SK-N-SH (cell line): ENCODE measurements at regions not wholly inside any gene's neighbourhood (a gene's known extent, or its start where the extent isn't known, plus 50 kb on each side); places are given as distances from the start of the nearest gene placed in this dataset.

Experiments
- CTCF ChIA-PET: fragments of 300-600, 350-600 bp; formaldehyde crosslinking; extraction: SDS; loops from one replicate; lab custom pipeline; 2021; lab: Yijun Ruan, JAX
- POLR2A ChIA-PET: fragments of 350-600 bp; sonication (Branson Sonifier 250); formaldehyde crosslinking; extraction: SDS; loops from one replicate; lab custom pipeline; 2020; ENCODE audit warnings: antibody characterized with exemption, inconsistent platforms; lab: Yijun Ruan, JAX
- DNase-seq: peaks from one replicate; pipeline ENCODE4 v3.0.0; 2012
- H2AFZ ChIP-seq: fragments of 200-600 bp; sonication (generic); 2 replicates; pipeline ENCODE4 v1.8.1; 2016; ENCODE audit warnings: antibody characterized with exemption, mild to moderate bottlenecking, low read depth
- H3F3A ChIP-seq: fragments of 200-600 bp; sonication (generic); replicated peaks from 2 replicates; pipeline ENCODE3; 2016; ENCODE audit warnings: antibody characterized with exemption, mild to moderate bottlenecking; ENCODE audit not compliant: insufficient read depth
- H3K27ac ChIP-seq, 2 experiments: fragments of 200-500 bp in 1 of 2; fragments of 200-600 bp in 1 of 2; sonication (Bioruptor generic) in 1 of 2; sonication (generic), shearing (Covaris generic) in 1 of 2; 2 replicates each; pipeline versions ENCODE4 v1.5.1 to v1.6.1; 2014 to 2016; ENCODE audit warnings: low read depth in 2 of 2, inconsistent platforms in 1 of 2, low read length in 1 of 2, mild to moderate bottlenecking in 1 of 2, mixed read lengths in 1 of 2
- H3K27me3 ChIP-seq: fragments of 200-600 bp; sonication (generic), shearing (Covaris generic); 2 replicates; pipeline ENCODE4 v1.6.1; 2016; ENCODE audit warnings: mixed run types; ENCODE audit not compliant: insufficient read depth
- H3K36me3 ChIP-seq, 2 experiments: fragments of 200-500 bp in 1 of 2; fragments of 200-600 bp in 1 of 2; sonication (Bioruptor generic) in 1 of 2; sonication (generic) in 1 of 2; replicated peaks in 1 of 2; 2 replicates each; pipeline versions ENCODE3 to v1.5.1; 2014 to 2016; ENCODE audit warnings: low read length in 1 of 2, mild to moderate bottlenecking in 1 of 2; ENCODE audit not compliant: insufficient read depth in 2 of 2, control insufficient read depth in 1 of 2
- H3K4me1 ChIP-seq, 2 experiments: fragments of 200-500 bp in 1 of 2; fragments of 200-600 bp in 1 of 2; sonication (Bioruptor generic) in 1 of 2; sonication (generic), shearing (Covaris generic) in 1 of 2; 2 replicates each; pipeline versions ENCODE4 v1.5.1 to v1.6.1; 2014 to 2016; ENCODE audit warnings: low read depth in 1 of 2, low read length in 1 of 2, mixed run types in 1 of 2; ENCODE audit not compliant: insufficient read depth in 2 of 2, control insufficient read depth in 1 of 2
- H3K4me2 ChIP-seq: fragments of 200-600 bp; sonication (generic), shearing (Covaris generic); 2 replicates; pipeline ENCODE4 v1.6.1; 2017; ENCODE audit warnings: mixed run types
- H3K4me3 ChIP-seq, 2 experiments: fragments of 200-500 bp in 1 of 2; fragments of 200-600 bp in 1 of 2; sonication (Bioruptor generic) in 1 of 2; sonication (generic), shearing (Covaris generic) in 1 of 2; 2 replicates each; pipeline versions ENCODE4 v1.5.1 to v1.8.1; 2014 to 2016; ENCODE audit warnings: low read depth in 2 of 2, inconsistent platforms in 1 of 2, low read length in 1 of 2, mild to moderate bottlenecking in 1 of 2, mixed read lengths in 1 of 2, moderate library complexity in 1 of 2
- H3K79me2 ChIP-seq: fragments of 200-600 bp; sonication (generic); 2 replicates; pipeline ENCODE4 v1.8.1; 2017; ENCODE audit warnings: mild to moderate bottlenecking; ENCODE audit not compliant: insufficient read depth
- H3K9ac ChIP-seq: fragments of 200-600 bp; sonication (generic); 2 replicates; pipeline ENCODE4 v1.6.1; 2017; ENCODE audit warnings: mixed run types
- H3K9me2 ChIP-seq: fragments of 200-600 bp; sonication (generic); 2 replicates; pipeline ENCODE4 v1.6.1; 2017; ENCODE audit warnings: mixed run types
- H3K9me3 ChIP-seq: fragments of 200-600 bp; sonication (generic); 2 replicates; pipeline ENCODE4 v1.6.1; 2017; ENCODE audit warnings: mixed run types, mild to moderate bottlenecking, moderate library complexity
- H4K20me1 ChIP-seq: fragments of 200-600 bp; sonication (generic); 2 replicates; pipeline ENCODE4 v1.6.1; 2017; ENCODE audit warnings: mild to moderate bottlenecking, mixed run types; ENCODE audit not compliant: insufficient read depth
- CHD2 ChIP-seq: fragments of 150-350 bp; IDR thresholded peaks from 2 replicates; pipeline ENCODE4 v1.6.1; 2018; ENCODE audit warnings: low read length; ENCODE audit not compliant: partially characterized antibody
- EZH2phosphoT487 ChIP-seq: fragments of 200-600 bp; sonication (generic); IDR thresholded peaks from 2 replicates; pipeline ENCODE4 v1.6.1; 2017; ENCODE audit warnings: low read depth, mixed run types, mild to moderate bottlenecking, antibody characterized with exemption, moderate library complexity, borderline replicate concordance
- GATA2 ChIP-seq: sonication (generic); formaldehyde crosslinking; IDR thresholded peaks from 2 replicates; pipeline ENCODE4 v1.5.0; 2020; ENCODE audit warnings: mild to moderate bottlenecking, missing genetic modification reagents
- MEF2A ChIP-seq: IDR thresholded peaks from 2 replicates; pipeline ENCODE4 v1.4.0; 2012; ENCODE audit warnings: low read depth, borderline replicate concordance
- POLR2AphosphoS5 ChIP-seq: IDR thresholded peaks from 2 replicates; pipeline ENCODE4 v1.6.1; 2012; ENCODE audit warnings: low read depth, low read length
- RAD21 ChIP-seq: IDR thresholded peaks from 2 replicates; pipeline ENCODE4 v1.6.1; 2012; ENCODE audit warnings: mild to moderate bottlenecking, low read length
- SIN3A ChIP-seq: IDR thresholded peaks from 2 replicates; pipeline ENCODE4 v1.6.1; 2012; ENCODE audit warnings: low read depth, mild to moderate bottlenecking, low read length, moderate library complexity, borderline replicate concordance
- TEAD4 ChIP-seq: IDR thresholded peaks from 2 replicates; pipeline ENCODE4 v1.4.0; 2012; ENCODE audit warnings: mild to moderate bottlenecking, borderline replicate concordance; ENCODE audit not compliant: insufficient read depth
- WGBS: methylation state at CpG from one replicate; pipeline ENCODE4 v1.1.6; 2017; ENCODE audit warnings: low lambda C conversion rate; 5-methylcytosine and 5-hydroxymethylcytosine counted together
- TF ChIP-seq, protein P1 (sequence below): IDR thresholded peaks from 2 replicates; pipeline ENCODE4 v1.4.0; 2012; ENCODE audit warnings: low read depth, borderline replicate concordance
- TF ChIP-seq, protein P2 (sequence below): IDR thresholded peaks from 2 replicates; pipeline ENCODE4 v1.6.1; 2012; ENCODE audit warnings: mild to moderate bottlenecking, low read depth, low read length, moderate library complexity

DNA sequence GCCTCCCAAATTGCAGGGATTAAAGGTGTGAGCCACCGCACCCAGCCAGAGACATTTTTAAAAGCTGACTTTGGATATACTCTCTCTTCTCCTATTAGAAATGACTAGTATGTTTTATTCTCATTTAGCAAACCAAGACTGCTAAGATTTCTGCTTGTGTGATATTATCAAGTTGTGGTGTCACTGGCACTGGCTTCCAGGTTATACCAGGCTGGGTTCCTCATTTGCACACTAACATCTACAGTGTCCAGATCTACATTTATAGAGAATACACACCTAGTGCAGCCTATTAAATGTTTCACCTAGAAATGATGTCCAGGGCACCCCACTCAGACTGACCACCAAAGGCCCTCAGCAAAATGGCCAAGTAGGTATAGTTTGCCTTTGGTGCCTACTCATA is 49.9 kb upstream of the FOXN2 start:
- H3K4me3 ChIP-seq, result no peak overlapping the region
- no peaks in the 10 kb centered on the region for H3K36me3 ChIP-seq
- TF ChIP-seq CHD2 (no peak), SIN3A (no peak), TEAD4 (no peak), EZH2phosphoT487 (no peak), MEF2A (no peak), POLR2AphosphoS5 (no peak), RAD21 (no peak), GATA2 (CRISPR knock-in tag) (no peak)
- TF ChIP-seq, protein P1, sequence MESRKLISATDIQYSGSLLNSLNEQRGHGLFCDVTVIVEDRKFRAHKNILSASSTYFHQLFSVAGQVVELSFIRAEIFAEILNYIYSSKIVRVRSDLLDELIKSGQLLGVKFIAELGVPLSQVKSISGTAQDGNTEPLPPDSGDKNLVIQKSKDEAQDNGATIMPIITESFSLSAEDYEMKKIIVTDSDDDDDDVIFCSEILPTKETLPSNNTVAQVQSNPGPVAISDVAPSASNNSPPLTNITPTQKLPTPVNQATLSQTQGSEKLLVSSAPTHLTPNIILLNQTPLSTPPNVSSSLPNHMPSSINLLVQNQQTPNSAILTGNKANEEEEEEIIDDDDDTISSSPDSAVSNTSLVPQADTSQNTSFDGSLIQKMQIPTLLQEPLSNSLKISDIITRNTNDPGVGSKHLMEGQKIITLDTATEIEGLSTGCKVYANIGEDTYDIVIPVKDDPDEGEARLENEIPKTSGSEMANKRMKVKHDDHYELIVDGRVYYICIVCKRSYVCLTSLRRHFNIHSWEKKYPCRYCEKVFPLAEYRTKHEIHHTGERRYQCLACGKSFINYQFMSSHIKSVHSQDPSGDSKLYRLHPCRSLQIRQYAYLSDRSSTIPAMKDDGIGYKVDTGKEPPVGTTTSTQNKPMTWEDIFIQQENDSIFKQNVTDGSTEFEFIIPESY, result no peak
- TF ChIP-seq, protein P2, sequence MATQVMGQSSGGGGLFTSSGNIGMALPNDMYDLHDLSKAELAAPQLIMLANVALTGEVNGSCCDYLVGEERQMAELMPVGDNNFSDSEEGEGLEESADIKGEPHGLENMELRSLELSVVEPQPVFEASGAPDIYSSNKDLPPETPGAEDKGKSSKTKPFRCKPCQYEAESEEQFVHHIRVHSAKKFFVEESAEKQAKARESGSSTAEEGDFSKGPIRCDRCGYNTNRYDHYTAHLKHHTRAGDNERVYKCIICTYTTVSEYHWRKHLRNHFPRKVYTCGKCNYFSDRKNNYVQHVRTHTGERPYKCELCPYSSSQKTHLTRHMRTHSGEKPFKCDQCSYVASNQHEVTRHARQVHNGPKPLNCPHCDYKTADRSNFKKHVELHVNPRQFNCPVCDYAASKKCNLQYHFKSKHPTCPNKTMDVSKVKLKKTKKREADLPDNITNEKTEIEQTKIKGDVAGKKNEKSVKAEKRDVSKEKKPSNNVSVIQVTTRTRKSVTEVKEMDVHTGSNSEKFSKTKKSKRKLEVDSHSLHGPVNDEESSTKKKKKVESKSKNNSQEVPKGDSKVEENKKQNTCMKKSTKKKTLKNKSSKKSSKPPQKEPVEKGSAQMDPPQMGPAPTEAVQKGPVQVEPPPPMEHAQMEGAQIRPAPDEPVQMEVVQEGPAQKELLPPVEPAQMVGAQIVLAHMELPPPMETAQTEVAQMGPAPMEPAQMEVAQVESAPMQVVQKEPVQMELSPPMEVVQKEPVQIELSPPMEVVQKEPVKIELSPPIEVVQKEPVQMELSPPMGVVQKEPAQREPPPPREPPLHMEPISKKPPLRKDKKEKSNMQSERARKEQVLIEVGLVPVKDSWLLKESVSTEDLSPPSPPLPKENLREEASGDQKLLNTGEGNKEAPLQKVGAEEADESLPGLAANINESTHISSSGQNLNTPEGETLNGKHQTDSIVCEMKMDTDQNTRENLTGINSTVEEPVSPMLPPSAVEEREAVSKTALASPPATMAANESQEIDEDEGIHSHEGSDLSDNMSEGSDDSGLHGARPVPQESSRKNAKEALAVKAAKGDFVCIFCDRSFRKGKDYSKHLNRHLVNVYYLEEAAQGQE, result no peak
- no peaks in the 10 kb centered on the region for H4K20me1 ChIP-seq
- 95% methylated on average over 1 of the region's 1 CpG for WGBS
- no peak overlapping the region for H3K9ac ChIP-seq
- POLR2A ChIA-PET, result no interaction called here
- H2AFZ ChIP-seq, result no peak overlapping the region
- no peaks in the 10 kb centered on the region for H3K27me3 ChIP-seq
- H3F3A ChIP-seq, result no peaks in the 10 kb centered on the region
- no peaks in the 10 kb centered on the region for H3K79me2 ChIP-seq
- no peaks in the 10 kb centered on the region for H3K9me3 ChIP-seq
- DNase-seq, result no peak
- no peak overlapping the region for H3K27ac ChIP-seq
- CTCF ChIA-PET, result no interaction called here
- no peak overlapping the region for H3K4me2 ChIP-seq
- no peaks in the 10 kb centered on the region for H3K4me1 ChIP-seq
- no peaks in the 10 kb centered on the region for H3K9me2 ChIP-seq
